ENCODE measurements at regions not wholly inside any gene's neighbourhood (a gene's known extent, or its start where the extent isn't known, plus 50 kb on each side); places are given as distances from the start of the nearest gene placed in this dataset.
"Not testable (repeated sequence)": the region's sequence is repeated elsewhere in the genome, so short reads cannot be mapped to it uniquely, and the experiment has no call there.

- H3K9me3 Mint-ChIP-seq (ENCODE audit: insufficient read depth); POLR2A ChIA-PET; H3K4me3 Mint-ChIP-seq; H3K27ac Mint-ChIP-seq; H3K36me3 Mint-ChIP-seq (ENCODE audit: low read depth); ATAC-seq; H3K4me1 Mint-ChIP-seq (ENCODE audit: low read depth); DNase-seq: not testable (repeated sequence)
- peaks cover 17% of the 10 kb centered on the region for H3K27me3 Mint-ChIP-seq (ENCODE audit: low read depth)
- CTCF ChIA-PET, result interaction anchor here (1.0 to 1.7 kb wide), 3 partner anchors 12 to 127 kb away, joined by 4 read pairs; partner anchors contain the start of gene AHCYL1
These were observed 52.9 kb upstream of the CSF1 start for GRCh38 chr1:109857702-109858101.

GRCh38 chr1:109855986-109856385 is 54.7 kb upstream of the CSF1 start:
- CTCF ChIA-PET; H3K9me3 Mint-ChIP-seq (ENCODE audit: insufficient read depth); DNase-seq; ATAC-seq; H3K36me3 Mint-ChIP-seq (ENCODE audit: low read depth); H3K4me3 Mint-ChIP-seq; POLR2A ChIA-PET; H3K4me1 Mint-ChIP-seq (ENCODE audit: low read depth); H3K27ac Mint-ChIP-seq: not testable (repeated sequence)
- H3K27me3 Mint-ChIP-seq (ENCODE audit: low read depth), result peaks cover 17% of the 10 kb centered on the region

- H3K9me3 Mint-ChIP-seq (ENCODE audit: insufficient read depth); CTCF ChIA-PET; POLR2A ChIA-PET; H3K27me3 Mint-ChIP-seq (ENCODE audit: low read depth); ATAC-seq; DNase-seq; H3K27ac Mint-ChIP-seq; H3K4me1 Mint-ChIP-seq (ENCODE audit: low read depth); H3K4me3 Mint-ChIP-seq; H3K36me3 Mint-ChIP-seq (ENCODE audit: low read depth): not testable (repeated sequence)
These were observed 56.7 kb upstream of the CSF1 start for GRCh38 chr1:109853972-109854371.

DNA sequence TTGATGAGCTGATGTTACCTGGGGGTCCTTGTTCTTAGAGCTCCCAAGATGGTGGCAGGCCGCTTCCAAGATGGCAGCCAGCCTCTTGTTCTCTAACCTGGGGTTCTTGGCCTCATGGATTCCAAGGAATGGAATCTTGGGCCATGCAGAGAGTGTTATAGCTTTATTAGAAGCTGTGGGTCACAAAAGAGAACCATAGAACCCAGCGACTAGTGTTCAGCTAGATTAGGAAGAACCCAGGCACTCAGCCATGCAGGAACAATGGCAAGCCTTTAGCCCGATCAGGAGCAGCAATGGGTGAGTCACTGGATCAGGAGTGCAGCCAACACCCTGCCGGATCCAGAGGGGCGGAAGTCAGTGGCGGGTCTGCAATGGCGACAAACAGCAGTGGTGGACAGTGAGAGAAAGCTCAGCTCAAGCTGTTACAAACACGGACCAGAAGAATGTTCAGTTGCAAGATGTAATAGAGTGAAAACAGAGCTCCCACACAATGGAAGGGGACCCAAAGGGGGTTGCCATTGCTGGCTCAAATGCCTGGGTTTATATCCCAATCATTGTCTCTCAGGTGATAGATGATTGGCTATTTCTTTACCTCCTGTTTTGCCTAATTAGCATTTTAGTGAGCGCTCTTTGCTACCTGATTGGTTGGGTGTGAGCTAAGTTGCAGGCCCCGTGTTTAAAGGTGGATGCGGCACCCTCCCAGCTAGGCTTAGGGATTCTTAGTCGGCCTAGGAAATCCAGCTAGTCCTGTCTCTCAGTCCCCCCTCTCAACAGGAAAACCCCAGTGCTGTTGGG is 58.2 kb upstream of the CSF1 start:
- H3K27me3 Mint-ChIP-seq (ENCODE audit: low read depth); H3K36me3 Mint-ChIP-seq (ENCODE audit: low read depth); DNase-seq; ATAC-seq; H3K4me1 Mint-ChIP-seq (ENCODE audit: low read depth); H3K9me3 Mint-ChIP-seq (ENCODE audit: insufficient read depth); H3K4me3 Mint-ChIP-seq; H3K27ac Mint-ChIP-seq; POLR2A ChIA-PET; CTCF ChIA-PET: not testable (repeated sequence)

DNA sequence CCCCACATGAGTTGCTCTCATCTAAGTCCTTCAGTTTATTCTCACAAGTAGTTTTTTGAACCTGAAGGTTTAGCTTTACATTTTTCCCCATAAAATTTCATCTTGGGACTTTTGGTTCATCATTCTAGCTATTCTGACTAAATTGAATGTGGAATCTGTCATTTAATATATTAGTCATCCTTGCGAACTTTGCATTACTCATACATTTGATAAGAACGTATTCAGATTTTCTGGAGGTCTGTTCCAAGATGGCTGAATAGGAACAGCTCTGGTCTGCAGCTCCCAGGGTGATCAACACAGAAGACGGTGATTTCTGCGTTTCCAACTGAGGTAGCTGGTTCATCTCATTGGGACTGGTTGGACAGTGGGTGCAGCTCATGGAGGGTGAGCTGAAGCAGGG is 59.8 kb upstream of the CSF1 start:
- Mint-ChIP-seq H3K4me1 (ENCODE audit: low read depth) (peaks cover 10% of the 10 kb centered on the region), H3K9me3 (ENCODE audit: insufficient read depth) (no peaks in the 10 kb centered on the region), H3K27ac (no peak overlapping the region), H3K36me3 (ENCODE audit: low read depth) (no peaks in the 10 kb centered on the region), H3K4me3 (no peak overlapping the region), H3K27me3 (ENCODE audit: low read depth) (no peaks in the 10 kb centered on the region)
- POLR2A ChIA-PET, result no interaction called here
- ATAC-seq (no peak), DNase-seq (no peak)
- CTCF ChIA-PET, result interaction anchor here (0.7 kb wide), 1 partner anchor 77 kb away, joined by 3 read pairs; no protein-coding TSS in a partner anchor

- H3K9me3 Mint-ChIP-seq (ENCODE audit: insufficient read depth), result no peaks in the 10 kb centered on the region
- H3K36me3 Mint-ChIP-seq (ENCODE audit: low read depth), result no peaks in the 10 kb centered on the region
- ATAC-seq, result no peak
- ChIA-PET CTCF (no interaction called here), POLR2A (no interaction called here)
- H3K27me3 Mint-ChIP-seq (ENCODE audit: low read depth), result peaks cover 2% of the 10 kb centered on the region
- no peak overlapping the region for H3K4me3 Mint-ChIP-seq
- no peak for DNase-seq
- H3K27ac Mint-ChIP-seq, result no peak overlapping the region
- peaks cover 10% of the 10 kb centered on the region for H3K4me1 Mint-ChIP-seq (ENCODE audit: low read depth)
These were observed 60.5 kb upstream of the CSF1 start for GRCh38 chr1:109850194-109850593.

DNA sequence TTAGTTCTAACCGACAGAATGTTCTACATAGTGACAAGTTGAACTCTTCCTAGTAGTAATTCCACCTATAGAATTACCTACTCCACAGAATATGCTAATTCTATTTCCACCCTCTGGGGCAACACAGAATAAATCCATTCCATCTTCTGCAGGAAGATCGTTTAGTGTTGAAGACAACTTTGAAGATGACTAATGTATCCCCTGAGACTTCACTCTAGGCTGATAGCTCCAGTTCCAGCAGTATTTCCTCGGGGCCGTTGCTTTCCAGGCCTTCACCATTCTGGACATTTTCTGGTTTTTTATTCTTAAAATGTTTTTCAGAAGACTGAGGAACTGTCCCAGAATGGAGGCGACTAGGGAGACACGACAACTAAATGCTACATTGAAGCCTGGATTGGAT is 61.0 kb upstream of the CSF1 start:
- no peak for ATAC-seq
- H3K36me3 Mint-ChIP-seq (ENCODE audit: low read depth), result no peaks in the 10 kb centered on the region
- no peak for DNase-seq
- H3K4me1 Mint-ChIP-seq (ENCODE audit: low read depth), result peaks cover 10% of the 10 kb centered on the region
- ChIA-PET POLR2A (no interaction called here), CTCF (interaction anchor here (1.1 kb wide), 1 partner anchor 56 kb away, joined by 3 read pairs; no protein-coding TSS in a partner anchor)
- H3K4me3 Mint-ChIP-seq, result no peak overlapping the region
- H3K27ac Mint-ChIP-seq, result no peak overlapping the region
- H3K27me3 Mint-ChIP-seq (ENCODE audit: low read depth), result peaks cover 4% of the 10 kb centered on the region
- H3K9me3 Mint-ChIP-seq (ENCODE audit: insufficient read depth), result no peaks in the 10 kb centered on the region

- H3K4me1 Mint-ChIP-seq (ENCODE audit: low read depth), result peaks cover 10% of the 10 kb centered on the region
- ChIA-PET POLR2A (no interaction called here), CTCF (interaction anchor here (2.5 kb wide), 1 partner anchor 70 kb away, joined by 5 read pairs; no protein-coding TSS in a partner anchor)
- no peak for ATAC-seq
- H3K27ac Mint-ChIP-seq, result no peak overlapping the region
- H3K36me3 Mint-ChIP-seq (ENCODE audit: low read depth), result no peaks in the 10 kb centered on the region
- H3K9me3 Mint-ChIP-seq (ENCODE audit: insufficient read depth), result no peaks in the 10 kb centered on the region
- no peak overlapping the region for H3K4me3 Mint-ChIP-seq
- DNase-seq, result no peak
- peaks cover 4% of the 10 kb centered on the region for H3K27me3 Mint-ChIP-seq (ENCODE audit: low read depth)
These were observed 63.4 kb upstream of the CSF1 start for GRCh38 chr1:109847251-109847650.

GRCh38 chr1:109846846-109847245 is 63.8 kb upstream of the CSF1 start:
- CTCF ChIA-PET, result interaction anchor here (1.1 to 2.5 kb wide), 4 partner anchors 11 to 69 kb away, joined by 3 to 5 read pairs (median 4); no protein-coding TSS in a partner anchor
- DNase-seq (no peak), ATAC-seq (no peak)
- no peaks in the 10 kb centered on the region for H3K9me3 Mint-ChIP-seq (ENCODE audit: insufficient read depth)
- POLR2A ChIA-PET, result no interaction called here
- H3K4me3 Mint-ChIP-seq, result no peak overlapping the region
- H3K4me1 Mint-ChIP-seq (ENCODE audit: low read depth), result peaks cover 9% of the 10 kb centered on the region
- H3K27me3 Mint-ChIP-seq (ENCODE audit: low read depth), result peaks cover 4% of the 10 kb centered on the region
- H3K36me3 Mint-ChIP-seq (ENCODE audit: low read depth), result no peaks in the 10 kb centered on the region
- H3K27ac Mint-ChIP-seq, result no peak overlapping the region

GRCh38 chr1:109846162-109846561 is 64.5 kb upstream of the CSF1 start:
- no peaks in the 10 kb centered on the region for H3K9me3 Mint-ChIP-seq (ENCODE audit: insufficient read depth)
- POLR2A ChIA-PET, result no interaction called here
- DNase-seq (no peak), ATAC-seq (no peak)
- CTCF ChIA-PET, result interaction anchor here (1.1 to 2.2 kb wide), 6 partner anchors 11 to 138 kb away, joined by 3 to 5 read pairs (median 5); partner anchors contain the start of gene AHCYL1
- peaks cover 8% of the 10 kb centered on the region for H3K4me1 Mint-ChIP-seq (ENCODE audit: low read depth)
- no peak overlapping the region for H3K27ac Mint-ChIP-seq
- H3K27me3 Mint-ChIP-seq (ENCODE audit: low read depth), result peaks cover 4% of the 10 kb centered on the region
- no peaks in the 10 kb centered on the region for H3K36me3 Mint-ChIP-seq (ENCODE audit: low read depth)
- no peak overlapping the region for H3K4me3 Mint-ChIP-seq

- Mint-ChIP-seq H3K27me3 (ENCODE audit: low read depth) (peaks cover 4% of the 10 kb centered on the region), H3K27ac (no peak overlapping the region), H3K36me3 (ENCODE audit: low read depth) (no peaks in the 10 kb centered on the region), H3K4me1 (ENCODE audit: low read depth) (peaks cover 5% of the 10 kb centered on the region), H3K9me3 (ENCODE audit: insufficient read depth) (no peaks in the 10 kb centered on the region), H3K4me3 (no peak overlapping the region)
- no peak for ATAC-seq
- POLR2A ChIA-PET, result no interaction called here
- no peak for DNase-seq
- CTCF ChIA-PET, result interaction anchor here (1.0 to 2.2 kb wide), 6 partner anchors 11 to 138 kb away, joined by 3 to 5 read pairs (median 4); partner anchors contain the start of gene AHCYL1
These were observed 65.0 kb upstream of the CSF1 start for GRCh38 chr1:109845658-109846057.

DNA sequence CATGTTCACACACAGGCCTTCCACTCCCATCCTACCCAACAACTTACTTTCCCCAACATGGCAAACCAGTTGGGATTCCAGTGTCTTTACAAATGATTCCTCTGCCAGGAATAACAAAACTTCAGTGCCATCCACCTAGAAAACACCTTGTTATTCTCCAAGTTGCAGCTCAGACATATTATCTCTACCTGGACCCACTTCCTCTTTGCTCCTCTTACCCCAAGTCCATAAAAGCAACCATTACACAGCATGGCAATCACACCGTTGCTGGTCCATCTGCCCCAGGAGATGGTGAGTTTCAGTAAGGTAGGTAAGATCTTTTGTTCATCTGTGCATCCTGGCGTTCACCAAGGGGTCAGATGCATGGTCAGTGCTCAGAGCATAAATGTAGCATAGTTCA is 66.0 kb upstream of the CSF1 start:
- Mint-ChIP-seq H3K9me3 (ENCODE audit: insufficient read depth) (no peaks in the 10 kb centered on the region), H3K27ac (no peak overlapping the region), H3K4me3 (no peak overlapping the region), H3K27me3 (ENCODE audit: low read depth) (peaks cover 4% of the 10 kb centered on the region), H3K4me1 (ENCODE audit: low read depth) (peaks cover 5% of the 10 kb centered on the region), H3K36me3 (ENCODE audit: low read depth) (peaks cover 2% of the 10 kb centered on the region)
- DNase-seq, result no peak
- POLR2A ChIA-PET, result no interaction called here
- CTCF ChIA-PET, result interaction anchor here (1.3 to 2.2 kb wide), 3 partner anchors 54 to 140 kb away, joined by 5 read pairs; partner anchors contain the start of gene AHCYL1
- ATAC-seq, result no peak

Measured in activated CD8-positive, alpha-beta T cell treated with anti-CD3 and anti-CD28 coated beads, Interleukin-2, amount 10 ng/mL, durations not matched to agents 7 days and 5 days (primary cell).